Hematopoietic multipotent progenitor cell treated with erythropoietin and hydrocortisone succinate and interleukin-3 and kit ligand, for 4 days (in vitro differentiated cells): ENCODE measurements at regions not wholly inside any gene's neighbourhood (a gene's known extent, or its start where the extent isn't known, plus 50 kb on each side); places are given as distances from the start of the nearest gene placed in this dataset.

ENCODE experiments used
- DNase-seq: peaks from one replicate; pipeline ENCODE4 v3.0.0-alpha.2; 2015

GRCh38 chr5:10009802-10010201, 239.9 kb downstream of the ATPSCKMT start:
- no peak for DNase-seq

GRCh38 chr5:9987101-9987500, 262.6 kb downstream of the ATPSCKMT start:
- no peak for DNase-seq

- DNase-seq, result no peak
Observed at GRCh38 chr5:9977070-9977469, 272.6 kb downstream of the ATPSCKMT start.

GRCh38 chr5:9976621-9977020, 273.1 kb downstream of the ATPSCKMT start:
- DNase-seq, result no peak

- DNase-seq, result no peak
Observed at GRCh38 chr5:9972059-9972458, 277.6 kb downstream of the ATPSCKMT start.

- DNase-seq, result no peak
Observed at GRCh38 chr5:9971301-9971700, 278.4 kb downstream of the ATPSCKMT start.

DNA sequence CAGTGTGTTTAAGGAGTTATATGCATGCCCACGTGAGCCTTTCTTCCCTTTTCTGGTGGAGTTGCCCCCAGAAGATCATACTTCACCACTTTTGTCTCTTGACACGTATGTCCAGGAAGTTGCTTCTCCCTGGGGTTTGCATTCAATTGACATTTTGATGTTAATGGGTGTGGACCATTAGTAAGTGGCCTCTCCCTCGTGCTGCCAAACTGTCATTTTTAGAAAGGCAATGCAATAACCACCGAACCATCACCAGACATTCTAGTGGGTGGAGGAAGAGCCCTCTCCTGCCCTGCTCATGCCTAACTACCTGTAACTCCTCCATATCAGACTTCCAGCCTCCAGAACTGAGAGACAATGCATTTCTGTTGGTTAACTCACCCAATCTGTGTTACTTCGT, 290.8 kb downstream of the ATPSCKMT start:
- no peak for DNase-seq

DNA sequence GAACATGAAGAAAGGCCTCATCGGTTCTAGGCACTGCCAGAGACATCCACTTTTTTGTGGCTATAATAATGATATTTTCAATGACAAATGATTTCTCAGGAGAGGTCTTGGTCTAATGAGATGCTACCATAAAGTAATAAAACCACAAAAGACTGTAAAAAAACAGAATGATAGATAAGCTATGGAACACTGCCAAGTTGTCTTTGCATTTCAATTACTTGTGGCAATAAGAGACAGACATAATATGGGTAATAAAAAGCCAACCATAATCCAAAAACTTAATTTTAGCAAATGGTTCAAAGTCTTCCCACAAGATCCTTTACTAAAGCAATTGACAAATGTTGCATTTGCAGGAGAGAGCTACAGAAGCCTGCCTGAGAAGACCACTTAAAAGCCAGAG, 292.5 kb downstream of the ATPSCKMT start:
- DNase-seq, result no peak

DNA sequence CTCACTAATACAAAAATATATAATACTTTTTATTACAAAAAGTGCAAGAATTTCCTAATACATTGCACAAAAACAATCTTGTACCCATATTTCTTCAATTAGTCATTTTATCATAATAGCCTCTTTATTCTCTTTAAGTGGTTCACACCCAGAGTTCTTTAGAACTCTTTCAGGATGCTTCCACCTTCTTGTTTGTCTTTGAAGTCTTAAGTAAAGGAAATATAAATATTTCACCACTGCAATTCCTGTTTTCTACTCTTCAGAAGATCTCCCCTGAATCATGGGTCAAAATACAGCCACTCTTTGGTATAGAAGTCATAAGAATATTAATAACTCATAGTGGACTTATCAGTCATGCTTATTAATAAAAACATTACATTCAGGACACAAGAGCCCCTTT, 293.0 kb downstream of the ATPSCKMT start:
- DNase-seq, result no peak

DNA sequence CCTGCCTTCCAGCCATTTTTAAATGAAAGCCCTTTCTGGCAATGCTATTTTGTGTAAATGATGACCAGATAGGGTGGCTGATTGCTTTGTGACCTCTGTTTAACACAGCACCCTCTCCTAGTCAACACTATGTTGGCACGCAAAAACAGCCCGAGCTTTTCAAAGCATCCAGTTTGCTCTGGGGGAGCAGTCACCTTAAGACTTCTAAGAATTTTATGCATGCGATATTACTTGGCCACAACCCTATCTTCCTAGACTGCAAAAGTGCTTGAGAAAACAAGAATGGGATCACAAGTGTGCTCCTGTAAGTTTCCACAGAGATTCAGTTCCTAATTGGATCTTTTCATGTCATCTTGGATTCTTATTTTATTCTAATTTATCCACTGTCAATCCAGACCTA, 294.1 kb downstream of the ATPSCKMT start:
- DNase-seq, result no peak

- DNase-seq, result no peak
Observed at GRCh38 chr5:9954869-9955268, 294.8 kb downstream of the ATPSCKMT start.

DNA sequence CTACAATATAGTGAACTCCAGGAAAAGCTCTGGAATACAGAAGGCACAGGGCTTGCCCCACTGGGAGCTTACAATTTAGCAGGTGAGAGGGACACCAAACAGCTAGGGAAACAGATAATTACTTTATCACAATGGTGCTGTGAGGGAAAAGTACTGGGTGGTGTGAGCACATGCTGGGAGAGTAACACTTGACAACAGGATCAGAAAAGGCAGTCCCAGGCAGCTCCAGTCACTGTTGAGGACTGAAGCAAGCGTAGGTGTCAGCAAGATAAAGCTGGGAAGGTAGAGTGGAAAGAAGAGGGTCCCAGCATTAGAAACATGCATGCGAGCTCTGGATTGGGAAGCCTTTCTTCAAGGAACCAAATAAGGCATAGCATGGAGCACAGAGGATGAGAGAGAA, 296.0 kb downstream of the ATPSCKMT start:
- DNase-seq, result no peak

GRCh38 chr5:9951865-9952516, 297.7 kb downstream of the ATPSCKMT start:
- no peak for DNase-seq

DNA sequence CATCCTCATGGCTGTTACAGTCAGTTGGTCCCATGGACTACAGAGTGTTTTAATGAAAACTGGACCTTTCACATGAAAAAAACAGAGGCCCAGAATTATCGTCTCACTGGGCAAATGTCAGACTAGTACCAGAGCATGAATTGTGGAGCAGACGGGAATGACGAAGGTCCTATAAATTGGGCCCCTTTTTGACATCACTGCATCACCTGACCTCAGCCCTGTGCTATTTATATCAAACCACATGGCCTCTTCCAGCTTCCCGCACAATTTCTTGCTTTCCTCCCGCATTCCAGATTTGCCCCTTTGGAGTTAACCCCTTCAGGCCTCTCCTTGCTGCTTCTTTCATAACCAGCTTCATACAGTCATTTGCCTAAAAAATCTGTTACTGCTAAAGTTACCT, 301.7 kb downstream of the ATPSCKMT start:
- DNase-seq, result no peak

- DNase-seq, result no peak
Observed at GRCh38 chr5:9947225-9947714, 302.4 kb downstream of the ATPSCKMT start.

- no peak for DNase-seq
Observed at GRCh38 chr5:9932770-9933169, 302.6 kb upstream of the TAS2R1 start.

- no peak for DNase-seq
Observed at GRCh38 chr5:9930156-9930555, 300.0 kb upstream of the TAS2R1 start.

- DNase-seq, result no peak
Observed at GRCh38 chr5:9928326-9928725, 298.2 kb upstream of the TAS2R1 start.

GRCh38 chr5:9927521-9927997, 297.4 kb upstream of the TAS2R1 start:
- no peak for DNase-seq

- no peak for DNase-seq
Observed at GRCh38 chr5:9927106-9927505, 297.0 kb upstream of the TAS2R1 start.

GRCh38 chr5:9924614-9925013, 294.5 kb upstream of the TAS2R1 start:
- no peak for DNase-seq

- peak; percentile 8 for DNase-seq
Observed at GRCh38 chr5:9922719-9923118, 292.6 kb upstream of the TAS2R1 start.

DNA sequence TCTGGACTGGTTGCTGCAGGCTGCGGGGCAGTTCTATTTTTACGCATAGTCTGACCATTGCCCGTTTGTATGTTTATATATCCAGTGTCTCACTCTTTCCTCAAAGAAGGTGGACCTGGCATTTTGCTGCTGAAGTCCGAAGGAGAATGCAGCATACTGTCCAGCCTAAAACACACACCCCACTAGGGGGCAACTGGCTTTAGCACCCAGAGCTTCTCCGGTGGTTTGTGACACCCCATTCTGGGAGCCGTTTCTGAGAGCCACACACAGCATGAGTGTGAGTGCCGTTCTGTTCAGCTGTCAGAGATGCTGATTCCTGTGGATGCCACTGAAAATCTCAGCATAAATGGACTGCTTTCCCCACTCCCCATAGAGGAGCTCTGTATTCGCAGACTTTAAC, 290.5 kb upstream of the TAS2R1 start:
- DNase-seq, result no peak

GRCh38 chr5:9919306-9920030, 289.3 kb upstream of the TAS2R1 start:
- no peak for DNase-seq

DNA sequence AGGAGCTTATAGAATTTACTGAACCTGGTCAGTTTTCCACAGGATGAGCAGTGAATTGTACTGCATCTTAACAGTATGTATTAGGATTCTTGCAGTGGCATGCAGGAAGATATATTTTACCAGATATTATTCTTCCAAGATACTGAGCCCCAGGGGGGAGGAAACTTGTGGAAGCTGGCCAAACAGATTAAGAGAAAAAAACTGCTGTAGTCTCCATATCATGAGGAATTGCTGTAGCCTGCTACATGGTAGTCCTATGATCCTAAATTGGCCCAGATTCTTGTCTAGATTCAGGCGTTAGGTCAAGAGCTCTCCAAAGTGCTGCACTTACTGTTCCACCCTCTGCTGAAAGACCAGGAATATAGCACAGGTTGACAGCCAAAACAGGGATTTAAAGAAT, 275.5 kb upstream of the TAS2R1 start:
- no peak for DNase-seq
